LHCN-M2 (cell line): ENCODE measurements at regions not wholly inside any gene's neighbourhood (a gene's known extent, or its start where the extent isn't known, plus 50 kb on each side); places are given as distances from the start of the nearest gene placed in this dataset.

ENCODE experiments used
- DNase-seq: peaks from one replicate; pipeline ENCODE4 v3.0.0-alpha.2; 2012; ENCODE audit warnings: low read depth

GRCh38 chr17:51487947-51488346 is 227.6 kb downstream of the UTP18 start:
- DNase-seq, result no peak

- DNase-seq, result no peak
Observed at GRCh38 chr17:51491416-51491815, 231.1 kb downstream of the UTP18 start.

GRCh38 chr17:51493206-51493605 is 232.9 kb downstream of the UTP18 start:
- no peak for DNase-seq

GRCh38 chr17:51496378-51496777 is 236.0 kb downstream of the UTP18 start:
- no peak for DNase-seq

- DNase-seq, result no peak
Observed at GRCh38 chr17:51499897-51500296, 239.6 kb downstream of the UTP18 start.

GRCh38 chr17:51500454-51500853 is 240.1 kb downstream of the UTP18 start:
- no peak for DNase-seq

- DNase-seq, result no peak
Observed at GRCh38 chr17:51505450-51505849, 245.1 kb downstream of the UTP18 start.

- no peak for DNase-seq
Observed at GRCh38 chr17:51507444-51507843, 247.1 kb downstream of the UTP18 start.

GRCh38 chr17:51508048-51508447 is 247.7 kb downstream of the UTP18 start:
- DNase-seq, result no peak

GRCh38 chr17:51510940-51511339 is 250.6 kb downstream of the UTP18 start:
- no peak for DNase-seq

GRCh38 chr17:51512220-51512907 is 252.0 kb downstream of the UTP18 start:
- DNase-seq, result no peak

- DNase-seq, result no peak
Observed at GRCh38 chr17:51516924-51517323, 256.6 kb downstream of the UTP18 start.

- no peak for DNase-seq
Observed at GRCh38 chr17:51524524-51524923, 264.2 kb downstream of the UTP18 start.

GRCh38 chr17:51526507-51526906 is 266.2 kb downstream of the UTP18 start:
- DNase-seq, result no peak

- no peak for DNase-seq
Observed at GRCh38 chr17:51527225-51527982, 267.1 kb downstream of the UTP18 start.

GRCh38 chr17:51528111-51528510 is 267.8 kb downstream of the UTP18 start:
- DNase-seq, result no peak

GRCh38 chr17:51533219-51533618 is 272.9 kb downstream of the UTP18 start:
- DNase-seq, result no peak

- DNase-seq, result no peak
Observed at GRCh38 chr17:51533821-51534220, 273.5 kb downstream of the UTP18 start.

GRCh38 chr17:51536627-51537026 is 276.3 kb downstream of the UTP18 start:
- DNase-seq, result no peak

- DNase-seq, result no peak
Observed at GRCh38 chr17:51537996-51538550, 277.7 kb downstream of the UTP18 start.

GRCh38 chr17:51540151-51540550 is 279.8 kb downstream of the UTP18 start:
- DNase-seq, result no peak

- DNase-seq, result no peak
Observed at GRCh38 chr17:51541215-51541614, 280.9 kb downstream of the UTP18 start.

GRCh38 chr17:51546114-51546513 is 285.8 kb downstream of the UTP18 start:
- no peak for DNase-seq
